DND-41 (cell line): ENCODE measurements at regions not wholly inside any gene's neighbourhood (a gene's known extent, or its start where the extent isn't known, plus 50 kb on each side); places are given as distances from the start of the nearest gene placed in this dataset.

ENCODE experiments used
- CTCF ChIP-seq: IDR thresholded peaks from 2 replicates; pipeline ENCODE4 v1.5.1; 2012; ENCODE audit warnings: borderline replicate concordance, low read length, moderate library complexity, mild to moderate bottlenecking; ENCODE audit not compliant: poor library complexity, severe bottlenecking; ENCODE audit errors: extremely low read depth
- EZH2 ChIP-seq: IDR thresholded peaks from 3 replicates; pipeline ENCODE4 v1.6.1; 2012; ENCODE audit warnings: borderline replicate concordance, low read depth, mild to moderate bottlenecking, moderate library complexity, low read length, inconsistent platforms; ENCODE audit not compliant: severe bottlenecking

DNA sequence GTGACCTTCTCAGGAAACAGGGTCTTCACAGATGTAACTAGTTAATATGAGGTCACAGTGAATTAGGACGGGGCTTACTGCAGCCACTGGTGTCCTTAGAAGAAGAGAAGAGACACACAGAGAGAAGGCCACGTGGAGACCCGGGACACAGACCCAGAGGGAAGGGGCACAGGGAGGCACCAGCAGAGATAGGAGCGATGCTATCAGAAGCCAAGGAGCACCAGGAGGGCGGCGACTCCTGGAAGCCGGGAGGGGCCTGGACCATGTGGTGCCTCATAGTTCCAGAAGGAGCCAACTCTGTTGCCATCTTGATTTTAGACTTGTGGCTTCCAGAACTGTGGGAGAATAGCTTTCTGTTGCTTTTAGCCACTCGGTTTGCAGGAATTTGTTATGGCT lies 505.9 kb downstream of the TCERG1L start:
- TF ChIP-seq CTCF (no peak), EZH2 (no peak)
